D721Med (cell line): ENCODE measurements at regions not wholly inside any gene's neighbourhood (a gene's known extent, or its start where the extent isn't known, plus 50 kb on each side); places are given as distances from the start of the nearest gene placed in this dataset.

Source experiments
- DNase-seq: peaks from one replicate; pipeline ENCODE4 v3.0.0; 2011; ENCODE audit warnings: low spot score; ENCODE audit not compliant: insufficient read length
- FAIRE-seq: peaks from 2 replicates; lab custom pipeline; 2011; peaks lifted over from hg19 to GRCh38; lab: Jason Lieb, UNC
- TF ChIP-seq, protein P1 (sequence below): IDR thresholded peaks from 2 replicates; pipeline ENCODE4 v1.5.1; 2012; ENCODE audit warnings: mild to moderate bottlenecking, control low read depth; ENCODE audit not compliant: insufficient read depth; ENCODE audit errors: missing control alignments

DNA sequence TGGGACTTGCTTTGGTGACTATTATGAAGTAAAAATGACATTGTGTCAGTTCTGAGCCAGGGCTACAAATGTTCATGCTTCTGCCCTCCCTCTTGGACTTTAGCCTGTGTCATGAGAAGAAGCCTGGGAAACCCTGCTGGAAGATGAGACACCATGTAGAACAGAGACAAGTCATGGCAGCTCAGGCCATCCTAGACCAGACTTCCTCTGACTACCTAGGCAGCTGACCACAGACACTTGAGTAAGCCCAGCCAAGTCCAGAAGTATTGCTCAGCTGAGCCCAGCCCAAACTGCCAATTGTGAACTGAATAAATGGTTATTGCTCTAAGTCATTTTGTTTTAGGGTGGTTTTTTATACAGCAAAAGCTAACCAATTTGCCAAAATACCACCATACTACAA, 467.6 kb upstream of the CNKSR2 start:
- DNase-seq (no peak), FAIRE-seq (no peak)
- TF ChIP-seq, protein P1, sequence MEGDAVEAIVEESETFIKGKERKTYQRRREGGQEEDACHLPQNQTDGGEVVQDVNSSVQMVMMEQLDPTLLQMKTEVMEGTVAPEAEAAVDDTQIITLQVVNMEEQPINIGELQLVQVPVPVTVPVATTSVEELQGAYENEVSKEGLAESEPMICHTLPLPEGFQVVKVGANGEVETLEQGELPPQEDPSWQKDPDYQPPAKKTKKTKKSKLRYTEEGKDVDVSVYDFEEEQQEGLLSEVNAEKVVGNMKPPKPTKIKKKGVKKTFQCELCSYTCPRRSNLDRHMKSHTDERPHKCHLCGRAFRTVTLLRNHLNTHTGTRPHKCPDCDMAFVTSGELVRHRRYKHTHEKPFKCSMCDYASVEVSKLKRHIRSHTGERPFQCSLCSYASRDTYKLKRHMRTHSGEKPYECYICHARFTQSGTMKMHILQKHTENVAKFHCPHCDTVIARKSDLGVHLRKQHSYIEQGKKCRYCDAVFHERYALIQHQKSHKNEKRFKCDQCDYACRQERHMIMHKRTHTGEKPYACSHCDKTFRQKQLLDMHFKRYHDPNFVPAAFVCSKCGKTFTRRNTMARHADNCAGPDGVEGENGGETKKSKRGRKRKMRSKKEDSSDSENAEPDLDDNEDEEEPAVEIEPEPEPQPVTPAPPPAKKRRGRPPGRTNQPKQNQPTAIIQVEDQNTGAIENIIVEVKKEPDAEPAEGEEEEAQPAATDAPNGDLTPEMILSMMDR, result no peak

GRCh38 chrX:20884565-20884964, 489.7 kb upstream of the CNKSR2 start:
- no peak for DNase-seq
- no peak for FAIRE-seq
- TF ChIP-seq, protein P1, result no peak

GRCh38 chrX:20863649-20864048, 510.6 kb upstream of the CNKSR2 start:
- no peak for DNase-seq
- TF ChIP-seq, protein P1, result no peak
- FAIRE-seq, result no peak

GRCh38 chrX:20861113-20861512, 513.1 kb upstream of the CNKSR2 start:
- DNase-seq (no peak), FAIRE-seq (no peak)
- TF ChIP-seq, protein P1, result no peak

- DNase-seq (no peak), FAIRE-seq (no peak)
- TF ChIP-seq, protein P1, result no peak
These were observed 516.5 kb upstream of the CNKSR2 start for GRCh38 chrX:20857746-20858145.

DNA sequence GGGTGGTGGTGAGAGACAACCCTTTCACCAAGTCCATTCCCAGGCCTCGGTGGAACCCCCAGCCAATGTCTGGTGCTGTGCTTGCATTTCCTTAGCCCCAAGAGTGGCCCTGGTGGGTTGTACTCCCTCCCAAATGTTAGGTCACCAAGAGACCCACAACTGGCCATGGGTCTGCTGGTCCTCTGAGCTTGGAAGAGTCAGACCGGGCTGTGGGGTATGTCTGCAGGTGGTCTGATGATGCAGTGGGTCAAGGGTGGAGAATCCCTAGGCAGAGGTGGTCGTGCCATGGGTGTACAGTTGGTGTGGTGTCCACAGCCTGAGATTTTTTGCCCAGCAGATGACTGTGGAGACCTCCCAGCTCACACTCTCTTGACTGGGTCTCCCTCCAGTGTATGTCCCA, 535.7 kb upstream of the CNKSR2 start:
- no peak for DNase-seq
- TF ChIP-seq, protein P1, result no peak
- no peak for FAIRE-seq

DNA sequence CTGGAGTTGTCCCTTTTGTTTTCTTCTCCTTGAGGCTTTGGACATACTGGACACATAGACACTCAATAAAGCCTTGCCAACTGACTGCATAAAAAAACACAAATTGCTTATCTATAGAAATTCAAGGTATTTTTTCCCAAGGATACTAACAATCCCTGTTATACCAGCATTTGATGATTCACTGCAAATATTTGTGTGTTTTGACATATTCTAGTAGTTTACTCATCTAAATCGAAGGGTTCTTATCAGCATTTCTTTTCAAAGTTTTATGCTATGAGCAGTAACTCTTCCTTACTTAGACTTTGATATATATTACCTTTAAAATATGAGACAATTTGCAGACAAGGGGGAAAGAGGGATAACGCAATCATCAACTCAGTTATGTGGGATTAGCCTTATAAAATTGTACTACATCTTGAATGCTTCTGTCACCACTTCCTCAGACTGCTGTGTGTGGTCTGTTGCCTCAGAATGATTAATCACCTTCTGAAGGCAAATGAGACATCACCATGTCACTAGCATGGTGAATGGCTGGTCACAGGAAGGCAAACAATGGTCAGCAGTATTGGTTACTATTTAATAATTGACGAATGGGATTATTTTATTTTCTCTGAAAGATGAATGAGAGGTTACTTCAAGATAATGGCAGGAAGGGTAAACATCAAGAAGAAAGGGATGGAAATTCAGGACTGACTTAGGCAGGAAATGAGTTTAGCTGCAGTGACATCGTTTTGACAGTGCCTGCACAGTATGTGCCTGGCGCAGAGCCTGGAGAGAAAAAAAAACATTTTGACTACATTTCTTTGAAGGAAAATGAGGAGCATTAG, 544.3 kb upstream of the CNKSR2 start:
- FAIRE-seq (no peak), DNase-seq (no peak)
- TF ChIP-seq, protein P1, result no peak
